HepG2 (cell line): ENCODE measurements at regions not wholly inside any gene's neighbourhood (a gene's known extent, or its start where the extent isn't known, plus 50 kb on each side); places are given as distances from the start of the nearest gene placed in this dataset.

Experiments used
- ATAC-seq: fragments of 200-7000 bp; cut with Tn5 transposase; 3 replicates; pipeline ENCODE4 v1.9.1; 2020; ENCODE audit warnings: mild to moderate bottlenecking, moderate library complexity
- BruUV-seq: library from RNA; stranded (reverse); fragments of 400-500 nt; replicated peaks from 2 replicates; lab custom pipeline; 2021; lab: Mats Ljungman, UMichigan
- CTCF ChIA-PET: fragments of 300-600 bp; formaldehyde crosslinking; extraction: SDS; loops from one replicate; lab custom pipeline; 2021; ENCODE audit warnings: low total read pairs, inconsistent platforms, low intra/inter-chr PET ratio; lab: Yijun Ruan, JAX
- POLR2A ChIA-PET: fragments of 350-600 bp; sonication (Branson Sonifier 250); formaldehyde crosslinking; loops from one replicate; lab custom pipeline; 2020; ENCODE audit warnings: antibody characterized with exemption, inconsistent platforms; lab: Yijun Ruan, JAX
- DNase-seq: peaks from one replicate; pipeline ENCODE4 v3.0.0-alpha.2; 2015; ENCODE audit warnings: low spot score
- FAIRE-seq: peaks from 3 replicates; lab custom pipeline; 2011; peaks lifted over from hg19 to GRCh38; lab: Jason Lieb, UNC
- H2AFZ ChIP-seq: one replicate; pipeline ENCODE4 v1.6.1; 2011; ENCODE audit warnings: low read length, inconsistent platforms
- H3K27ac ChIP-seq: fragments of 300-600 bp; 3 replicates; pipeline ENCODE4 v1.8.0; 2011; ENCODE audit warnings: mixed run types, mild to moderate bottlenecking, mixed read lengths, low read length, inconsistent platforms; ENCODE audit not compliant: insufficient read depth; ENCODE audit errors: extremely low read length
- H3K27me3 ChIP-seq, 2 experiments: fragments of 200-600 bp in 1 of 2; 2 replicates in 1 of 2; 3 replicates in 1 of 2; pipeline versions ENCODE4 v1.6.0 to v1.8.0; 2011; ENCODE audit warnings: low read length in 2 of 2, mild to moderate bottlenecking in 2 of 2, moderate library complexity in 2 of 2, inconsistent platforms in 1 of 2; ENCODE audit not compliant: insufficient read depth in 2 of 2, control insufficient read depth in 1 of 2
- H3K36me3 ChIP-seq, 2 experiments: fragments of 200-600 bp in 1 of 2; replicated peaks in 1 of 2; 2 replicates in 1 of 2; 3 replicates in 1 of 2; pipeline versions ENCODE4 v1.5.1 to v1.8.0; 2011; ENCODE audit warnings: low read length in 2 of 2, inconsistent platforms in 1 of 2; ENCODE audit not compliant: insufficient read depth in 2 of 2, control insufficient read depth in 1 of 2
- H3K4me1 ChIP-seq: 2 replicates; pipeline ENCODE4 v1.5.1; 2012; ENCODE audit warnings: low read length, inconsistent platforms; ENCODE audit not compliant: insufficient read depth
- H3K4me2 ChIP-seq: 2 replicates; pipeline ENCODE4 v1.6.0; 2011; ENCODE audit warnings: low read depth, low read length, inconsistent platforms
- H3K4me3 ChIP-seq, 3 experiments: fragments of 200-600 bp in 1 of 3; sonication (generic), shearing (Covaris generic) in 1 of 3; replicated peaks in 1 of 3; 2 replicates each; pipeline ENCODE4 v1.5.1; 2011 to 2016; ENCODE audit warnings: low read length in 3 of 3, inconsistent platforms in 2 of 3, low read depth in 2 of 3, mild to moderate bottlenecking in 2 of 3, control low read depth in 1 of 3, mixed read lengths in 1 of 3; ENCODE audit not compliant: insufficient read depth in 1 of 3
- H3K79me2 ChIP-seq: one replicate; pipeline ENCODE4 v1.6.1; 2011; ENCODE audit warnings: low read length, inconsistent platforms; ENCODE audit not compliant: insufficient read depth
- H3K9ac ChIP-seq: 2 replicates; pipeline ENCODE4 v1.6.0; 2011; ENCODE audit warnings: mild to moderate bottlenecking, low read depth, low read length, inconsistent platforms; ENCODE audit not compliant: insufficient read depth
- H3K9me3 ChIP-seq: 2 replicates; pipeline ENCODE4 v1.5.1; 2012; ENCODE audit warnings: mild to moderate bottlenecking, low read length
- H4K20me1 ChIP-seq: 2 replicates; pipeline ENCODE4 v1.6.0; 2011; ENCODE audit warnings: inconsistent platforms, mild to moderate bottlenecking, low read length, moderate library complexity; ENCODE audit not compliant: insufficient read depth
- ERF ChIP-seq: IDR thresholded peaks from 2 replicates; pipeline ENCODE4 v1.6.1; 2018; ENCODE audit warnings: missing biosample characterization, missing genetic modification reagents
- KDM5A ChIP-seq: fragments of 200-600 bp; sonication (generic); IDR thresholded peaks from 2 replicates; pipeline ENCODE4 v1.7.0; 2018; ENCODE audit warnings: antibody characterized with exemption, mild to moderate bottlenecking, low read length, borderline replicate concordance
- MIER2 ChIP-seq: IDR thresholded peaks from 2 replicates; pipeline ENCODE4 v1.6.1; 2016; ENCODE audit warnings: missing biosample characterization, missing genetic modification reagents
- SMARCE1 ChIP-seq: fragments of 450-650 bp; IDR thresholded peaks from 2 replicates; pipeline ENCODE4 v1.6.1; 2017; ENCODE audit warnings: borderline replicate concordance
- TP53 ChIP-seq: sonication (generic); formaldehyde crosslinking; conservative IDR thresholded peaks from 2 replicates; pipeline ENCODE4 v1.4.0; 2020; ENCODE audit warnings: missing genetic modification reagents
- U2AF2 ChIP-seq: fragments of 200-400 bp; formaldehyde crosslinking; IDR thresholded peaks from 2 replicates; pipeline ENCODE4 v1.6.1; 2017; ENCODE audit warnings: low read depth, mild to moderate bottlenecking, low read length
- ZMYM4 ChIP-seq: sonication (generic); formaldehyde crosslinking; IDR thresholded peaks from 2 replicates; pipeline ENCODE4 v1.8.1; 2023; ENCODE audit warnings: mild to moderate bottlenecking, missing genetic modification reagents
- ZNF124 ChIP-seq: sonication (generic); formaldehyde crosslinking; IDR thresholded peaks from 2 replicates; pipeline ENCODE4 v1.4.0; 2020; ENCODE audit warnings: missing genetic modification reagents
- ZNF205 ChIP-seq: IDR thresholded peaks from 2 replicates; pipeline ENCODE4 v1.6.1; 2018; ENCODE audit warnings: missing biosample characterization, missing genetic modification reagents
- ZNF230 ChIP-seq: sonication (generic); formaldehyde crosslinking; IDR thresholded peaks from 2 replicates; pipeline ENCODE4 v1.4.0; 2020; ENCODE audit warnings: mild to moderate bottlenecking, missing genetic modification reagents
- ZNF350 ChIP-seq: sonication (generic); formaldehyde crosslinking; IDR thresholded peaks from 2 replicates; pipeline ENCODE4 v1.4.0; 2020; ENCODE audit warnings: mild to moderate bottlenecking, low read depth, missing genetic modification reagents, borderline replicate concordance
- ZNF513 ChIP-seq: sonication (generic); formaldehyde crosslinking; conservative IDR thresholded peaks from 2 replicates; pipeline ENCODE4 v1.5.0; 2020; ENCODE audit warnings: missing genetic modification reagents
- ZNF543 ChIP-seq: sonication (generic); formaldehyde crosslinking; IDR thresholded peaks from 2 replicates; pipeline ENCODE4 v1.4.0; 2020; ENCODE audit warnings: mild to moderate bottlenecking, missing genetic modification reagents
- ZNF589 ChIP-seq: sonication (generic); formaldehyde crosslinking; conservative IDR thresholded peaks from 2 replicates; pipeline ENCODE4 v1.8.0; 2022; ENCODE audit warnings: mild to moderate bottlenecking, moderate library complexity, missing genetic modification reagents
- ZNF775 ChIP-seq: sonication (generic); formaldehyde crosslinking; IDR thresholded peaks from 2 replicates; pipeline ENCODE4 v1.4.0; 2020; ENCODE audit warnings: missing genetic modification reagents, mild to moderate bottlenecking, moderate library complexity, borderline replicate concordance
- ZNF839 ChIP-seq: sonication (generic); formaldehyde crosslinking; IDR thresholded peaks from 2 replicates; pipeline ENCODE4 v1.4.0; 2020; ENCODE audit warnings: missing genetic modification reagents, mild to moderate bottlenecking, borderline replicate concordance
- WGBS: methylation state at CpG from one replicate; pipeline ENCODE4 v1.1.6; 2017; ENCODE audit warnings: low lambda C conversion rate; 5-methylcytosine and 5-hydroxymethylcytosine counted together
- in situ Hi-C: cut with HindIII; loops from 2 replicates; pipeline ENCODE4 v1.10.0; 2017; ENCODE audit warnings: low pct_unique_long_range_greater_than_20kb; ENCODE audit not compliant: extremely low pct_ligation_motif_present
- intact Hi-C: fragments of 100-400 bp; cut with micrococcal nuclease; formaldehyde crosslinking; loops from one replicate; pipeline ENCODE4 v1.10.0; 2022; ENCODE audit not compliant: unreplicated experiment

- H3K79me2 ChIP-seq, result no peaks in the 10 kb centered on the region
- H3K36me3 ChIP-seq, result no peaks in the 10 kb centered on the region
- 15% methylated on average over 3 of the region's 3 CpGs for WGBS
- peaks cover 27% of the 10 kb centered on the region for H3K9me3 ChIP-seq
- H3K9ac ChIP-seq, result no peak overlapping the region
- DNase-seq, result no peak
- in situ Hi-C loops (no loop called here), intact Hi-C loops (no loop called here)
- no peaks in the 10 kb centered on the region for H3K27me3 ChIP-seq
- FAIRE-seq, result no peak
- ChIA-PET POLR2A (no interaction called here), CTCF (no interaction called here)
- no peaks in the 10 kb centered on the region for H4K20me1 ChIP-seq
- H3K4me3 ChIP-seq, result no peak overlapping the region
- no peak overlapping the region for H2AFZ ChIP-seq
- H3K4me1 ChIP-seq, result no peaks in the 10 kb centered on the region
- no peak overlapping the region for H3K4me2 ChIP-seq
- no peak for TF ChIP-seq ZNF775 (CRISPR knock-in tag)
- no peak for TF ChIP-seq KDM5A
- no peak for TF ChIP-seq ZNF205 (CRISPR knock-in tag)
- TF ChIP-seq ZNF839 (CRISPR knock-in tag), result no peak
- TF ChIP-seq U2AF2, result no peak
- no peak for TF ChIP-seq ZMYM4 (CRISPR knock-in tag)
- TF ChIP-seq ZNF230 (CRISPR knock-in tag), result no peak
- TF ChIP-seq ZNF543, result no peak
- TF ChIP-seq MIER2 (CRISPR knock-in tag), result no peak
- BruUV-seq, result no TSS peak
- ATAC-seq, result no peak
- H3K27ac ChIP-seq, result no peak overlapping the region
Observed at GRCh38 chr13:90453342-90453741, 894.1 kb upstream of the MIR17HG start.

GRCh38 chr13:90454002-90454636 is 893.4 kb upstream of the MIR17HG start:
- FAIRE-seq, result no peak
- 3% methylated on average over 2 of the region's 2 CpGs for WGBS
- TF ChIP-seq SMARCE1, result no peak
- no peak for TF ChIP-seq ERF (CRISPR knock-in tag)
- TF ChIP-seq TP53 (CRISPR knock-in tag), result no peak
- no peak for TF ChIP-seq ZNF589 (CRISPR knock-in tag)
- no peak for TF ChIP-seq ZNF513 (CRISPR knock-in tag)
- TF ChIP-seq ZNF350 (CRISPR knock-in tag), result no peak
- TF ChIP-seq ZNF124 (CRISPR knock-in tag), result no peak

More at GRCh38 chr13:90454002-90454636, 893.4 kb upstream of the MIR17HG start:
- Histone ChIP-seq H3K79me2 (no peaks in the 10 kb centered on the region), H4K20me1 (no peaks in the 10 kb centered on the region), H3K4me2 (no peak overlapping the region), H3K9me3 (peaks cover 23% of the 10 kb centered on the region), H3K4me3 (no peak overlapping the region), H3K9ac (no peak overlapping the region), H3K27ac (no peak overlapping the region), H3K4me1 (no peaks in the 10 kb centered on the region), H2AFZ (no peak overlapping the region), H3K36me3 (no peaks in the 10 kb centered on the region), H3K27me3 (no peaks in the 10 kb centered on the region)
- POLR2A ChIA-PET, result no interaction called here
- no peak for DNase-seq
- intact Hi-C loops (no loop called here), in situ Hi-C loops (no loop called here)
- ATAC-seq, result no peak
- CTCF ChIA-PET, result no interaction called here
- no TSS peak for BruUV-seq
